ENCODE measurements at regions not wholly inside any gene's neighbourhood (a gene's known extent, or its start where the extent isn't known, plus 50 kb on each side); places are given as distances from the start of the nearest gene placed in this dataset.

GRCh38 chr6:67199425-67199824 lies 1435.7 kb upstream of the ADGRB3 start:
- Histone ChIP-seq H3K36me3 (ENCODE audit: control insufficient read depth, insufficient read depth, low read length) (no peaks in the 10 kb centered on the region), H3K27ac (ENCODE audit: low read length) (no peak overlapping the region), H3K4me1 (ENCODE audit: control insufficient read depth, insufficient read depth, low read length) (no peaks in the 10 kb centered on the region)

GRCh38 chr6:67190733-67191132 lies 1444.3 kb upstream of the ADGRB3 start:
- no peaks in the 10 kb centered on the region for H3K9me3 ChIP-seq (ENCODE audit: control insufficient read depth, insufficient read depth, low read length)
- no peak for DNase-seq (ENCODE audit: low read depth, low spot score)
- no peaks in the 10 kb centered on the region for H3K27me3 ChIP-seq (ENCODE audit: control insufficient read depth, insufficient read depth, low read length)
- no peak overlapping the region for H3K4me3 ChIP-seq (ENCODE audit: low read length)
- H3K27ac ChIP-seq (ENCODE audit: low read length) = no peak overlapping the region
- H3K36me3 ChIP-seq (ENCODE audit: control insufficient read depth, insufficient read depth, low read length) = no peaks in the 10 kb centered on the region
- no peaks in the 10 kb centered on the region for H3K4me1 ChIP-seq (ENCODE audit: control insufficient read depth, insufficient read depth, low read length)

More at GRCh38 chr6:67199425-67199824, 1435.7 kb upstream of the ADGRB3 start:
- H3K9me3 ChIP-seq (ENCODE audit: control insufficient read depth, insufficient read depth, low read length) = no peaks in the 10 kb centered on the region
- H3K4me3 ChIP-seq (ENCODE audit: low read length) = no peak overlapping the region
- no peaks in the 10 kb centered on the region for H3K27me3 ChIP-seq (ENCODE audit: control insufficient read depth, insufficient read depth, low read length)
- no peak for DNase-seq (ENCODE audit: low read depth, low spot score)
- 100% methylated on average over 2 of the region's 6 CpGs for WGBS (ENCODE audit: insufficient coverage, insufficient read length)

- no CpG with 5 or more reads among the region's 1 CpG for WGBS (ENCODE audit: insufficient coverage, insufficient read length)
- DNase-seq (ENCODE audit: low read depth, low spot score) = no peak
- no peak overlapping the region for H3K4me3 ChIP-seq (ENCODE audit: low read length)
- H3K27me3 ChIP-seq (ENCODE audit: control insufficient read depth, insufficient read depth, low read length) = no peaks in the 10 kb centered on the region
- no peak overlapping the region for H3K27ac ChIP-seq (ENCODE audit: low read length)
- H3K36me3 ChIP-seq (ENCODE audit: control insufficient read depth, insufficient read depth, low read length) = no peaks in the 10 kb centered on the region
- H3K4me1 ChIP-seq (ENCODE audit: control insufficient read depth, insufficient read depth, low read length) = no peaks in the 10 kb centered on the region
- no peaks in the 10 kb centered on the region for H3K9me3 ChIP-seq (ENCODE audit: control insufficient read depth, insufficient read depth, low read length)
These were observed 1450.7 kb upstream of the ADGRB3 start for GRCh38 chr6:67184405-67184804.

- H3K27ac ChIP-seq (ENCODE audit: low read length) = no peak overlapping the region
- H3K9me3 ChIP-seq (ENCODE audit: control insufficient read depth, insufficient read depth, low read length) = no peaks in the 10 kb centered on the region
- no peak for DNase-seq (ENCODE audit: low read depth, low spot score)
- no peaks in the 10 kb centered on the region for H3K36me3 ChIP-seq (ENCODE audit: control insufficient read depth, insufficient read depth, low read length)
- WGBS (ENCODE audit: insufficient coverage, insufficient read length) = no CpG with 5 or more reads among the region's 1 CpG
- no peaks in the 10 kb centered on the region for H3K27me3 ChIP-seq (ENCODE audit: control insufficient read depth, insufficient read depth, low read length)
- H3K4me1 ChIP-seq (ENCODE audit: control insufficient read depth, insufficient read depth, low read length) = no peaks in the 10 kb centered on the region
- no peak overlapping the region for H3K4me3 ChIP-seq (ENCODE audit: low read length)
These were observed 1460.0 kb upstream of the ADGRB3 start for GRCh38 chr6:67175101-67175500.

GRCh38 chr6:67165606-67166005 lies 1458.6 kb upstream of the EYS start:
- no peak overlapping the region for H3K27ac ChIP-seq (ENCODE audit: low read length)
- H3K36me3 ChIP-seq (ENCODE audit: control insufficient read depth, insufficient read depth, low read length) = no peaks in the 10 kb centered on the region
- no peak overlapping the region for H3K4me3 ChIP-seq (ENCODE audit: low read length)
- no CpG with 5 or more reads among the region's 1 CpG for WGBS (ENCODE audit: insufficient coverage, insufficient read length)
- H3K4me1 ChIP-seq (ENCODE audit: control insufficient read depth, insufficient read depth, low read length) = no peaks in the 10 kb centered on the region
- peaks cover 3% of the 10 kb centered on the region; the same call in 1 of the 2 replicates for H3K9me3 ChIP-seq (ENCODE audit: control insufficient read depth, insufficient read depth, low read length)
- no peaks in the 10 kb centered on the region for H3K27me3 ChIP-seq (ENCODE audit: control insufficient read depth, insufficient read depth, low read length)
- no peak for DNase-seq (ENCODE audit: low read depth, low spot score)

- Histone ChIP-seq H3K4me3 (ENCODE audit: low read length) (no peak overlapping the region), H3K27me3 (ENCODE audit: control insufficient read depth, insufficient read depth, low read length) (no peaks in the 10 kb centered on the region), H3K27ac (ENCODE audit: low read length) (no peak overlapping the region), H3K9me3 (ENCODE audit: control insufficient read depth, insufficient read depth, low read length) (peaks cover 3% of the 10 kb centered on the region; the same call in 1 of the 2 replicates), H3K4me1 (ENCODE audit: control insufficient read depth, insufficient read depth, low read length) (no peaks in the 10 kb centered on the region), H3K36me3 (ENCODE audit: control insufficient read depth, insufficient read depth, low read length) (no peaks in the 10 kb centered on the region)
- no CpG with 5 or more reads among the region's 1 CpG for WGBS (ENCODE audit: insufficient coverage, insufficient read length)
- no peak for DNase-seq (ENCODE audit: low read depth, low spot score)
These were observed 1453.8 kb upstream of the EYS start for GRCh38 chr6:67160820-67161219.

- no peak overlapping the region for H3K4me3 ChIP-seq (ENCODE audit: low read length)
- H3K36me3 ChIP-seq (ENCODE audit: control insufficient read depth, insufficient read depth, low read length) = no peaks in the 10 kb centered on the region
- no peaks in the 10 kb centered on the region for H3K9me3 ChIP-seq (ENCODE audit: control insufficient read depth, insufficient read depth, low read length)
- DNase-seq (ENCODE audit: low read depth, low spot score) = no peak
- WGBS (ENCODE audit: insufficient coverage, insufficient read length) = no CpG with 5 or more reads among the region's 4 CpGs
- no peak overlapping the region for H3K27ac ChIP-seq (ENCODE audit: low read length)
- H3K27me3 ChIP-seq (ENCODE audit: control insufficient read depth, insufficient read depth, low read length) = no peaks in the 10 kb centered on the region
- H3K4me1 ChIP-seq (ENCODE audit: control insufficient read depth, insufficient read depth, low read length) = no peaks in the 10 kb centered on the region
These were observed 1434.0 kb upstream of the EYS start for GRCh38 chr6:67141005-67141404.

GRCh38 chr6:67133973-67134372 lies 1426.9 kb upstream of the EYS start:
- Histone ChIP-seq H3K36me3 (ENCODE audit: control insufficient read depth, insufficient read depth, low read length) (no peaks in the 10 kb centered on the region), H3K9me3 (ENCODE audit: control insufficient read depth, insufficient read depth, low read length) (no peaks in the 10 kb centered on the region), H3K4me3 (ENCODE audit: low read length) (no peak overlapping the region), H3K4me1 (ENCODE audit: control insufficient read depth, insufficient read depth, low read length) (no peaks in the 10 kb centered on the region), H3K27ac (ENCODE audit: low read length) (no peak overlapping the region), H3K27me3 (ENCODE audit: control insufficient read depth, insufficient read depth, low read length) (no peaks in the 10 kb centered on the region)
- no peak for DNase-seq (ENCODE audit: low read depth, low spot score)
- no CpG with 5 or more reads among the region's 5 CpGs for WGBS (ENCODE audit: insufficient coverage, insufficient read length)

GRCh38 chr6:67131827-67132226 lies 1424.8 kb upstream of the EYS start:
- Histone ChIP-seq H3K27ac (ENCODE audit: low read length) (no peak overlapping the region), H3K4me3 (ENCODE audit: low read length) (no peak overlapping the region), H3K4me1 (ENCODE audit: control insufficient read depth, insufficient read depth, low read length) (no peaks in the 10 kb centered on the region), H3K9me3 (ENCODE audit: control insufficient read depth, insufficient read depth, low read length) (no peaks in the 10 kb centered on the region), H3K36me3 (ENCODE audit: control insufficient read depth, insufficient read depth, low read length) (no peaks in the 10 kb centered on the region), H3K27me3 (ENCODE audit: control insufficient read depth, insufficient read depth, low read length) (no peaks in the 10 kb centered on the region)
- WGBS (ENCODE audit: insufficient coverage, insufficient read length) = no CpG with 5 or more reads among the region's 2 CpGs
- no peak for DNase-seq (ENCODE audit: low read depth, low spot score)

- Histone ChIP-seq H3K4me1 (ENCODE audit: control insufficient read depth, insufficient read depth, low read length) (no peaks in the 10 kb centered on the region), H3K27ac (ENCODE audit: low read length) (no peak overlapping the region), H3K27me3 (ENCODE audit: control insufficient read depth, insufficient read depth, low read length) (no peaks in the 10 kb centered on the region), H3K4me3 (ENCODE audit: low read length) (no peak overlapping the region), H3K9me3 (ENCODE audit: control insufficient read depth, insufficient read depth, low read length) (no peaks in the 10 kb centered on the region), H3K36me3 (ENCODE audit: control insufficient read depth, insufficient read depth, low read length) (no peaks in the 10 kb centered on the region)
- DNase-seq (ENCODE audit: low read depth, low spot score) = no peak
- WGBS (ENCODE audit: insufficient coverage, insufficient read length) = no CpG with 5 or more reads among the region's 4 CpGs
These were observed 1422.8 kb upstream of the EYS start for GRCh38 chr6:67129780-67130179.

- Histone ChIP-seq H3K27ac (ENCODE audit: low read length) (no peak overlapping the region), H3K4me3 (ENCODE audit: low read length) (no peak overlapping the region), H3K27me3 (ENCODE audit: control insufficient read depth, insufficient read depth, low read length) (no peaks in the 10 kb centered on the region), H3K9me3 (ENCODE audit: control insufficient read depth, insufficient read depth, low read length) (no peaks in the 10 kb centered on the region), H3K4me1 (ENCODE audit: control insufficient read depth, insufficient read depth, low read length) (no peaks in the 10 kb centered on the region), H3K36me3 (ENCODE audit: control insufficient read depth, insufficient read depth, low read length) (no peaks in the 10 kb centered on the region)
- no CpG with 5 or more reads among the region's 1 CpG for WGBS (ENCODE audit: insufficient coverage, insufficient read length)
- DNase-seq (ENCODE audit: low read depth, low spot score) = no peak
These were observed 1420.0 kb upstream of the EYS start for GRCh38 chr6:67127041-67127440.

Measured in iPS DF 6.9 (cell line).